Kidney (tissue), 13 donors: ENCODE measurements at regions not wholly inside any gene's neighbourhood (a gene's known extent, or its start where the extent isn't known, plus 50 kb on each side); places are given as distances from the start of the nearest gene placed in this dataset.

Experiments used
- DNase-seq, 5 donors: peaks; one replicate each; pipeline ENCODE4 v3.0.0-alpha.2; 2013 to 2020
- FAIRE-seq: peaks from 2 replicates; lab custom pipeline; 2012; peaks lifted over from hg19 to GRCh38; lab: Jason Lieb, UNC
- H3K27ac ChIP-seq, 2 donors: one replicate each; pipeline ENCODE4 v1.7.0; 2013; ENCODE audit warnings: low read depth in 2 of 2, low read length in 2 of 2, inconsistent platforms in 1 of 2
- H3K27me3 ChIP-seq: one replicate; pipeline ENCODE4 v1.7.1; 2013; ENCODE audit warnings: low read length, inconsistent platforms; ENCODE audit not compliant: control insufficient read depth, insufficient read depth
- H3K36me3 ChIP-seq, 3 donors: one replicate each; pipeline versions ENCODE4 v1.7.0 to v1.7.1; 2013; ENCODE audit warnings: low read length in 3 of 3, control low read depth in 1 of 3, inconsistent platforms in 1 of 3; ENCODE audit not compliant: insufficient read depth in 3 of 3, control insufficient read depth in 2 of 3
- H3K4me1 ChIP-seq, 3 donors: one replicate each; pipeline versions ENCODE4 v1.7.0 to v1.7.1; 2013; ENCODE audit warnings: low read length in 3 of 3, inconsistent platforms in 1 of 3, low read depth in 1 of 3; ENCODE audit not compliant: control insufficient read depth in 2 of 3, insufficient read depth in 2 of 3
- H3K4me3 ChIP-seq, 3 donors: one replicate each; pipeline versions ENCODE4 v1.7.0 to v1.8.1; 2013; ENCODE audit warnings: low read length in 3 of 3, control low read depth in 1 of 3, inconsistent platforms in 1 of 3
- H3K9ac ChIP-seq, 3 donors: one replicate each; pipeline versions ENCODE4 v1.7.0 to v1.7.1; 2013; ENCODE audit warnings: low read length in 3 of 3, control low read depth in 1 of 3, inconsistent platforms in 1 of 3
- H3K9me3 ChIP-seq, 3 donors: one replicate each; pipeline versions ENCODE4 v1.7.0 to v1.7.1; 2013; ENCODE audit warnings: low read length in 3 of 3, control low read depth in 1 of 3, inconsistent platforms in 1 of 3; ENCODE audit not compliant: control insufficient read depth in 2 of 3, insufficient read depth in 1 of 3
- intact Hi-C: fragments of 100-400 bp; cut with DNase I; formaldehyde crosslinking; loops from one replicate; pipeline ENCODE4 v1.11.1; 2022
- TF ChIP-seq, protein P1 (sequence below): IDR thresholded peaks from 3 replicates; pipeline ENCODE4 v1.5.1; 2012; ENCODE audit warnings: mild to moderate bottlenecking, moderate library complexity, borderline replicate concordance; ENCODE audit not compliant: insufficient read depth; ENCODE audit errors: extremely low read depth
- donor health status: control.
- donor health status: control.
- donor health status: control.
- donor health status: control.
- donor health status: control.
- donor health status: DM: yes; HTN: yes; CAD: no.
- donor health status: Normal renal cell carcinoma (clear cell type).

DNA sequence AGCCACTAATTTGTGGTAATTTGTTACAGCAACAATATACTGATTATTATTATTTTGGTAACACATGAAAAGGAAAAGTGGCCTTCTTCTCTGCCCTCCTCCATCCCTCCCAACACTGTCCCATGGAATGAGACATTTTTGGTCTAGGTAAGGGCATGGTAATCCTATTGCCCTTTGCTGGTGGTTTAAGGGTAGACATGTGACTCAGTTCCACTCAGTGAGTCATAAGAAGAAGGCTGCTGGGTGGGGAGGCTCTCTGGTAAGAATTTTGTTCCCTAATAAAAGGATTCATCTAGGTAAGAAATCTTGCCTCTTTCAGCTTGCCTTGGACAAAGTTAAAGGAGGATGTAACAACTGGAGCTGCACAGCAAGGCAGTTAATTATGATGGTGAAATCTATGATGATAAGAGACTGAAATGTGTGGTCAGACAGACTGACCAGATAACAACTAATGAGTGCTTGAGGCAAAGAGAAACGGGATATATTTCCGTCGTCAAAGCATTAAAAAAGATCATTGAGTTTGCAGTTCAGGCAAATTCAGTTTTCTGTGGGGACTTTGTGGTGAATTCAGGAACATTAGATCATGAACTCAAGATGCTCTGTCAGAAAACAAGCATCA is 232.0 kb upstream of the KCNK2 start:
- TF ChIP-seq, protein P1, sequence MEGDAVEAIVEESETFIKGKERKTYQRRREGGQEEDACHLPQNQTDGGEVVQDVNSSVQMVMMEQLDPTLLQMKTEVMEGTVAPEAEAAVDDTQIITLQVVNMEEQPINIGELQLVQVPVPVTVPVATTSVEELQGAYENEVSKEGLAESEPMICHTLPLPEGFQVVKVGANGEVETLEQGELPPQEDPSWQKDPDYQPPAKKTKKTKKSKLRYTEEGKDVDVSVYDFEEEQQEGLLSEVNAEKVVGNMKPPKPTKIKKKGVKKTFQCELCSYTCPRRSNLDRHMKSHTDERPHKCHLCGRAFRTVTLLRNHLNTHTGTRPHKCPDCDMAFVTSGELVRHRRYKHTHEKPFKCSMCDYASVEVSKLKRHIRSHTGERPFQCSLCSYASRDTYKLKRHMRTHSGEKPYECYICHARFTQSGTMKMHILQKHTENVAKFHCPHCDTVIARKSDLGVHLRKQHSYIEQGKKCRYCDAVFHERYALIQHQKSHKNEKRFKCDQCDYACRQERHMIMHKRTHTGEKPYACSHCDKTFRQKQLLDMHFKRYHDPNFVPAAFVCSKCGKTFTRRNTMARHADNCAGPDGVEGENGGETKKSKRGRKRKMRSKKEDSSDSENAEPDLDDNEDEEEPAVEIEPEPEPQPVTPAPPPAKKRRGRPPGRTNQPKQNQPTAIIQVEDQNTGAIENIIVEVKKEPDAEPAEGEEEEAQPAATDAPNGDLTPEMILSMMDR = no peak
- Histone ChIP-seq H3K36me3 (no peaks in the 10 kb centered on the region), H3K4me1 (no peaks in the 10 kb centered on the region), H3K9me3 (no peaks in the 10 kb centered on the region), H3K9ac (no peak overlapping the region), H3K4me3 (no peak overlapping the region), H3K27me3 (no peaks in the 10 kb centered on the region), H3K27ac (no peak overlapping the region)
- intact Hi-C loops = no loop called here
- FAIRE-seq (no peak), DNase-seq (no peak)

DNA sequence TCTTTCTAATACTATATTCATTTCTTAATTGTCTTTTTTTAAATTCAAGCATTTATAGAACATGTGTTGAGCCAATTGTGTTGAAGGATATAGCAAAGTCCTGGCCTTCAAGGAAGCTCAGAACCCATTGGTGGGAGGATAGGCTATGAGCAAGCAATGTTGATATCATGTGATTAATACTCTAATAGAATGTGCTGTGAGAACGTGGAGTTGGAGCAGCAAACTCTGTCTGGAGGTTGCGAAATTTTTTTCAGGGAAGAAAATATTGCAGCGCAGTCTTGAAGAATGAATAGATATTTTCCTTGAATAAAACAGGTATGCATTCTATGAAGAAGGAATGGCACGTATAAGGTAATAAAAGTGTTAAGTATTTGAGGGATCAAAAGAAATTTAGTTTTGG is 229.2 kb upstream of the KCNK2 start:
- no peak for DNase-seq
- TF ChIP-seq, protein P1 = no peak
- no peaks in the 10 kb centered on the region for H3K9me3 ChIP-seq
- no peaks in the 10 kb centered on the region for H3K36me3 ChIP-seq
- intact Hi-C loops = no loop called here
- no peak overlapping the region for H3K9ac ChIP-seq
- no peaks in the 10 kb centered on the region for H3K4me1 ChIP-seq
- no peak for FAIRE-seq
- no peak overlapping the region for H3K27ac ChIP-seq
- no peak overlapping the region for H3K4me3 ChIP-seq
- no peaks in the 10 kb centered on the region for H3K27me3 ChIP-seq

DNA sequence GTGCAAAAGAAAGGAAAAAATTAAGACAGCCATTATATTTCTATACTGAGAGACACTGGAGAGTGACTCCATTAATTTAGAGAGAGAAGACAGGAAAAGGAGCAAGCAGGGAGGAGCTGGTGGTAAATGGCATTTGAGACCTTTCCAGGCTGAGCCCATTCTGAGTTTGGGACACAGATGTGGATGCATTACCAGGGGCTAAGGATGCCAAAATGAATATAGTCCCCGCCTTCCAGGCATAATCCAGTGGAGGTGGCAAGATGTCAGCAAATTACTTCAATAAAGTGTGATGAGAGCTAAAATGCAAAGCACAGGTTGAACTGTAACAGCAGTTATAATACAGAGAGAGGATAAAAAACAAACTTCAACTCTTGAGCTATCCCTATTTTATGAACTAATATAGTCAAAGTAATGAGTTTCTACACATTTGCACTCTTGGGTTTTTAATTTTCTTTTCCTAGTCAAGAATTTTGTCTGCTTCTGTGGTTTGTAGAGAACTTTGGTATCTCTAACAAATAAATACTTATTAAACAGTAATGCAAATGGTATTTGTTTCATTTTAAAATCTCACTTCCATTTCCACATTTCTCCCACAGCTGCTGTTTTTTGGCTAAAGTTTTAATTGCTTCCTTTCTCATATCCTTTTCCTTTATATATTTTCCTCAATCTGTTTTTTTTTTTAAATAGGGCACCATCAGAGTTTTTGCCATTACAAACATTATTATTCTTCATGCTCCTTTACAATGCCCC is 228.2 kb upstream of the KCNK2 start:
- no peaks in the 10 kb centered on the region for H3K36me3 ChIP-seq
- intact Hi-C loops = no loop called here
- no peaks in the 10 kb centered on the region for H3K9me3 ChIP-seq
- no peak overlapping the region for H3K9ac ChIP-seq
- no peak overlapping the region for H3K4me3 ChIP-seq
- no peaks in the 10 kb centered on the region for H3K4me1 ChIP-seq
- no peak overlapping the region for H3K27ac ChIP-seq
- no peak for DNase-seq
- TF ChIP-seq, protein P1 = no peak
- no peaks in the 10 kb centered on the region for H3K27me3 ChIP-seq
- no peak for FAIRE-seq
